H1 (cell line): ENCODE measurements at regions not wholly inside any gene's neighbourhood (a gene's known extent, or its start where the extent isn't known, plus 50 kb on each side); places are given as distances from the start of the nearest gene placed in this dataset.

Experiments
- CTCF ChIA-PET: fragments of 300-600 bp; sonication (Branson Sonifier 250); formaldehyde crosslinking; loops from one replicate; lab custom pipeline; 2021; ENCODE audit not compliant: partially characterized antibody; lab: Charles Lee
- POLR2A ChIA-PET: fragments of 300-600 bp; sonication (Branson Sonifier 250); formaldehyde crosslinking; loops from one replicate; lab custom pipeline; 2021; ENCODE audit warnings: inconsistent platforms; ENCODE audit not compliant: partially characterized antibody; lab: Charles Lee
- DNase-seq, 2 experiments: peaks; one replicate each; pipeline versions ENCODE4 v3.0.0 to v3.0.0-alpha.2; 2010 to 2022; ENCODE audit warnings: low spot score in 2 of 2, low read depth in 1 of 2, mixed read lengths in 1 of 2
- FAIRE-seq: peaks from 2 replicates; lab custom pipeline; 2011; peaks lifted over from hg19 to GRCh38; lab: Jason Lieb, UNC
- H2AFZ ChIP-seq: 2 replicates; pipeline ENCODE4 v1.8.1; 2012; ENCODE audit warnings: low read length, inconsistent platforms
- H2AK5ac ChIP-seq: 2 replicates; pipeline ENCODE4 v1.6.1; 2013; ENCODE audit warnings: low read depth, low read length
- H2BK120ac ChIP-seq: replicated peaks from 2 replicates; pipeline ENCODE3; 2013; ENCODE audit warnings: low read depth, low read length, inconsistent platforms
- H2BK12ac ChIP-seq: 2 replicates; pipeline ENCODE4 v1.6.1; 2013; ENCODE audit warnings: low read depth, low read length
- H2BK15ac ChIP-seq: 2 replicates; pipeline ENCODE4 v1.6.1; 2013; ENCODE audit warnings: low read length
- H2BK20ac ChIP-seq: 2 replicates; pipeline ENCODE4 v1.6.1; 2013; ENCODE audit warnings: low read length
- H2BK5ac ChIP-seq: 2 replicates; pipeline ENCODE4 v1.6.1; 2013; ENCODE audit warnings: low read depth, low read length
- H3K14ac ChIP-seq: 2 replicates; pipeline ENCODE4 v1.6.1; 2013; ENCODE audit warnings: inconsistent platforms; ENCODE audit not compliant: insufficient read length
- H3K18ac ChIP-seq: 2 replicates; pipeline ENCODE4 v1.6.1; 2013; ENCODE audit warnings: low read length; ENCODE audit errors: extremely low read depth
- H3K23ac ChIP-seq: 2 replicates; pipeline ENCODE4 v1.6.1; 2013; ENCODE audit warnings: inconsistent platforms; ENCODE audit not compliant: insufficient read length
- H3K23me2 ChIP-seq: 2 replicates; pipeline ENCODE4 v1.6.1; 2013; ENCODE audit warnings: low read depth, low read length
- H3K27ac ChIP-seq: 2 replicates; pipeline ENCODE4 v1.6.1; 2011; ENCODE audit warnings: low read depth, low read length, inconsistent platforms
- H3K27me3 ChIP-seq, 4 experiments: replicated peaks in 1 of 4; 1 replicate in 1 of 4; 2 replicates in 3 of 4; pipeline versions ENCODE4 v1.6.1 to v1.8.1; 2011 to 2013; ENCODE audit warnings: low read length in 3 of 4, mild to moderate bottlenecking in 3 of 4, inconsistent platforms in 2 of 4, mixed read lengths in 2 of 4, moderate library complexity in 1 of 4; ENCODE audit not compliant: control insufficient read depth in 3 of 4, insufficient read depth in 3 of 4; ENCODE audit errors: extremely low read depth in 1 of 4
- H3K36me3 ChIP-seq, 4 experiments: 2 replicates each; pipeline versions ENCODE4 v1.6.1 to v1.8.1; 2011 to 2013; ENCODE audit warnings: mild to moderate bottlenecking in 4 of 4, low read length in 3 of 4, moderate library complexity in 2 of 4, control low read depth in 1 of 4, inconsistent platforms in 1 of 4; ENCODE audit not compliant: insufficient read depth in 4 of 4, control insufficient read depth in 2 of 4
- H3K4ac ChIP-seq: replicated peaks from 2 replicates; pipeline ENCODE3; 2013; ENCODE audit warnings: low read length, low read depth, mixed read lengths, inconsistent platforms; ENCODE audit not compliant: insufficient read length
- H3K4me1 ChIP-seq, 4 experiments: replicated peaks in 1 of 4; 1 replicate in 1 of 4; 2 replicates in 3 of 4; pipeline versions ENCODE4 v1.6.1 to v1.8.1; 2011 to 2013; ENCODE audit warnings: low read length in 3 of 4, inconsistent platforms in 2 of 4, mixed read lengths in 1 of 4; ENCODE audit not compliant: insufficient read depth in 4 of 4, control insufficient read depth in 3 of 4
- H3K4me2 ChIP-seq, 2 experiments: 2 replicates each; pipeline versions ENCODE4 v1.6.1 to v1.8.1; 2011 to 2013; ENCODE audit warnings: low read depth in 2 of 2, low read length in 2 of 2, control low read depth in 1 of 2, inconsistent platforms in 1 of 2, mild to moderate bottlenecking in 1 of 2; ENCODE audit not compliant: insufficient read depth in 1 of 2
- H3K4me3 ChIP-seq, 4 experiments: fragments of 200-600, 300-600 bp in 1 of 4; sonication (generic), shearing (Covaris generic), sonication (Bioruptor Twin) in 1 of 4; 2 replicates each; pipeline versions ENCODE4 v1.5.1 to v1.8.1; 2011 to 2016; ENCODE audit warnings: low read length in 4 of 4, low read depth in 3 of 4, control low read depth in 2 of 4, inconsistent platforms in 2 of 4, mild to moderate bottlenecking in 2 of 4, mixed read lengths in 1 of 4, moderate library complexity in 1 of 4; ENCODE audit not compliant: insufficient read depth in 2 of 4; ENCODE audit errors: extremely low read depth in 1 of 4
- H3K56ac ChIP-seq: replicated peaks from 2 replicates; pipeline ENCODE3; 2013; ENCODE audit warnings: low read depth, mild to moderate bottlenecking, mixed read lengths, low read length, inconsistent platforms; ENCODE audit not compliant: insufficient read length
- H3K79me1 ChIP-seq: 2 replicates; pipeline ENCODE4 v1.6.1; 2013; ENCODE audit warnings: low read depth, low read length, control low read depth
- H3K79me2 ChIP-seq, 2 experiments: 2 replicates each; pipeline versions ENCODE4 v1.6.1 to v1.8.1; 2012 to 2013; ENCODE audit warnings: low read length in 2 of 2, mild to moderate bottlenecking in 2 of 2, inconsistent platforms in 1 of 2; ENCODE audit not compliant: insufficient read depth in 2 of 2, control insufficient read depth in 1 of 2
- H3K9ac ChIP-seq, 4 experiments: replicated peaks in 1 of 4; 1 replicate in 1 of 4; 2 replicates in 3 of 4; pipeline versions ENCODE4 v1.6.1 to v1.8.1; 2011 to 2013; ENCODE audit warnings: low read depth in 3 of 4, low read length in 3 of 4, control low read depth in 2 of 4, mild to moderate bottlenecking in 2 of 4, moderate library complexity in 2 of 4, inconsistent platforms in 1 of 4; ENCODE audit errors: extremely low read depth in 1 of 4
- H3K9me3 ChIP-seq, 2 experiments: 2 replicates each; pipeline versions ENCODE4 v1.6.1 to v1.8.1; 2012 to 2013; ENCODE audit warnings: mild to moderate bottlenecking in 2 of 2, moderate library complexity in 2 of 2, control low read depth in 1 of 2, inconsistent platforms in 1 of 2, low read depth in 1 of 2, low read length in 1 of 2, mixed read lengths in 1 of 2; ENCODE audit not compliant: insufficient read depth in 2 of 2
- H4K20me1 ChIP-seq, 2 experiments: replicated peaks in 1 of 2; 2 replicates each; pipeline versions ENCODE3 to v1.8.1; 2011 to 2013; ENCODE audit warnings: inconsistent platforms in 2 of 2, low read length in 2 of 2, mild to moderate bottlenecking in 1 of 2; ENCODE audit not compliant: insufficient read depth in 2 of 2, control insufficient read depth in 1 of 2
- H4K5ac ChIP-seq: 2 replicates; pipeline ENCODE4 v1.6.1; 2013; ENCODE audit warnings: low read length, low read depth, mixed read lengths, inconsistent platforms; ENCODE audit not compliant: insufficient read length
- H4K8ac ChIP-seq: 2 replicates; pipeline ENCODE4 v1.8.0; 2013; ENCODE audit warnings: mild to moderate bottlenecking, moderate library complexity, low read length, inconsistent platforms; ENCODE audit not compliant: insufficient read depth; ENCODE audit errors: extremely low read depth
- H4K91ac ChIP-seq: replicated peaks from 2 replicates; pipeline ENCODE3; 2013; ENCODE audit warnings: low read length, mixed read lengths, inconsistent platforms; ENCODE audit not compliant: insufficient read length
- ASH2L ChIP-seq: fragments of 200-600, 300-600 bp; sonication (generic); IDR thresholded peaks from one replicate; pipeline ENCODE4 v1.7.1; 2017; ENCODE audit warnings: low read length
- BRCA1 ChIP-seq: IDR thresholded peaks from 2 replicates; pipeline ENCODE4 v1.6.1; 2012; ENCODE audit warnings: low read depth, low read length, improper control_type of control experiment
- CBX5 ChIP-seq: fragments of 300-800, 300-1000 bp; sonication (generic); IDR thresholded peaks from 2 replicates; pipeline ENCODE4 v1.7.1; 2016; ENCODE audit warnings: antibody characterized with exemption, low read length, low read depth
- CEBPB ChIP-seq: IDR thresholded peaks from 2 replicates; pipeline ENCODE4 v1.6.1; 2012; ENCODE audit warnings: low read depth, low read length
- CREB1 ChIP-seq: IDR thresholded peaks from 2 replicates; pipeline ENCODE4 v1.6.1; 2012; ENCODE audit warnings: inconsistent platforms
- EGR1 ChIP-seq: IDR thresholded peaks from 2 replicates; pipeline ENCODE4 v1.6.1; 2011; ENCODE audit warnings: low read depth, low read length, borderline replicate concordance
- EZH2 ChIP-seq: fragments of 200-600 bp; sonication (generic); IDR thresholded peaks from 2 replicates; pipeline ENCODE4 v1.7.1; 2012; ENCODE audit warnings: low read depth, mild to moderate bottlenecking, moderate library complexity, low read length, inconsistent platforms; ENCODE audit not compliant: severe bottlenecking
- HDAC2 ChIP-seq, 2 experiments: fragments of 300-600 bp in 1 of 2; sonication (generic) in 1 of 2; IDR thresholded peaks; 2 replicates each; pipeline ENCODE4 v1.6.1; 2011 to 2012; ENCODE audit warnings: low read depth in 2 of 2, low read length in 2 of 2, mild to moderate bottlenecking in 2 of 2, moderate library complexity in 2 of 2, borderline replicate concordance in 1 of 2, inconsistent platforms in 1 of 2
- JUN ChIP-seq: IDR thresholded peaks from 2 replicates; pipeline ENCODE4 v1.6.1; 2011; ENCODE audit warnings: low read depth, mild to moderate bottlenecking, improper control_type of control experiment, low read length
- KDM4A ChIP-seq: IDR thresholded peaks from one replicate; pipeline ENCODE4 v1.7.1; 2012; ENCODE audit warnings: low read depth, mild to moderate bottlenecking, moderate library complexity, low read length, inconsistent platforms; ENCODE audit not compliant: severe bottlenecking
- RAD21 ChIP-seq, 2 experiments: IDR thresholded peaks in 1 of 2; conservative IDR thresholded peaks in 1 of 2; 2 replicates each; pipeline ENCODE4 v1.6.1; 2011; ENCODE audit warnings: low read depth in 2 of 2, low read length in 2 of 2, improper control_type of control experiment in 1 of 2, inconsistent platforms in 1 of 2, mild to moderate bottlenecking in 1 of 2, moderate library complexity in 1 of 2
- RFX5 ChIP-seq: IDR thresholded peaks from 2 replicates; pipeline ENCODE4 v1.6.1; 2011; ENCODE audit warnings: low read depth, low read length, improper control_type of control experiment, borderline replicate concordance
- SAP30 ChIP-seq: fragments of 300-600 bp; sonication (generic); IDR thresholded peaks from 2 replicates; pipeline ENCODE4 v1.7.1; 2012; ENCODE audit warnings: low read length, moderate library complexity, mild to moderate bottlenecking, inconsistent platforms; ENCODE audit not compliant: insufficient read depth, insufficient replicate concordance
- TBP ChIP-seq: IDR thresholded peaks from 2 replicates; pipeline ENCODE4 v1.6.1; 2011; ENCODE audit warnings: low read depth, low read length, improper control_type of control experiment
- TEAD4 ChIP-seq: IDR thresholded peaks from 2 replicates; pipeline ENCODE4 v1.6.1; 2012; ENCODE audit warnings: low read depth, low read length, inconsistent platforms, mixed read lengths
- WGBS, 2 experiments: shearing (Covaris generic) in 1 of 2; methylation state at CpG; one replicate each; pipeline versions ENCODE4 v1.1.6 to v1.1.7; 2013 to 2015; ENCODE audit warnings: low lambda C conversion rate in 2 of 2, mixed read lengths in 2 of 2, inconsistent platforms in 1 of 2, low coverage in 1 of 2, missing lambda C conversion rate in 1 of 2; ENCODE audit not compliant: insufficient replicate concordance in 2 of 2, insufficient coverage in 1 of 2, insufficient read length in 1 of 2; ENCODE audit errors: extremely low coverage in 1 of 2, missing lambda C conversion rate in 1 of 2; 5-methylcytosine and 5-hydroxymethylcytosine counted together

- Histone ChIP-seq H3K56ac (no peak overlapping the region), H3K36me3 (no peaks in the 10 kb centered on the region), H4K91ac (no peak overlapping the region), H3K27ac (no peak overlapping the region), H3K14ac (no peak overlapping the region), H3K23me2 (no peaks in the 10 kb centered on the region), H2BK20ac (no peak overlapping the region), H3K4me3 (no peak overlapping the region), H3K4ac (no peak overlapping the region), H3K4me1 (no peaks in the 10 kb centered on the region), H3K23ac (no peak overlapping the region), H2BK120ac (no peak overlapping the region), H3K9ac (no peak overlapping the region), H3K9me3 (no peaks in the 10 kb centered on the region), H2AK5ac (no peak overlapping the region), H4K8ac (no peak overlapping the region), H2BK5ac (no peak overlapping the region), H4K5ac (no peak overlapping the region), H3K79me1 (no peaks in the 10 kb centered on the region), H2AFZ (no peak overlapping the region), H4K20me1 (no peaks in the 10 kb centered on the region), H2BK12ac (no peak overlapping the region), H3K18ac (no peak overlapping the region), H2BK15ac (no peak overlapping the region), H3K4me2 (no peak overlapping the region), H3K27me3 (no peaks in the 10 kb centered on the region), H3K79me2 (no peaks in the 10 kb centered on the region)
- 88% methylated on average over 5 of the region's 5 CpGs; no CpG with 5 or more reads in 1 of the 2 experiments for WGBS, 2 experiments
- POLR2A ChIA-PET = interaction anchor here (0.7 kb wide), 1 partner anchor 308 kb away, joined by 3 read pairs; the partner anchor contains the start of gene KLF6
- FAIRE-seq = no peak
- CTCF ChIA-PET = interaction anchor here (0.8 kb wide), 1 partner anchor 10 kb away, joined by 3 read pairs; no protein-coding TSS in a partner anchor
- DNase-seq = no peak
- TF ChIP-seq CREB1 = no peak
- no peak for TF ChIP-seq EZH2
- no peak for TF ChIP-seq KDM4A
- TF ChIP-seq SAP30 = no peak
- no peak for TF ChIP-seq CBX5
- TF ChIP-seq BRCA1 = no peak
- no peak for TF ChIP-seq TEAD4
- TF ChIP-seq RAD21 (IDR thresholded peaks at IDR 0.05 in 1 of 2, conservative IDR thresholded peaks at IDR 0.05 in 1 of 2; ENCODE audit: low read depth in 2 of 2, low read length in 2 of 2) = no peak
- no peak for TF ChIP-seq TBP
- no peak for TF ChIP-seq HDAC2 (IDR thresholded peaks at IDR 0.05; ENCODE audit: borderline replicate concordance in 1 of 2, low read depth in 2 of 2, low read length in 2 of 2)
- no peak for TF ChIP-seq JUN
- TF ChIP-seq CEBPB = no peak
- no peak for TF ChIP-seq EGR1
- no peak for TF ChIP-seq RFX5
- TF ChIP-seq ASH2L = no peak
Observed at GRCh38 chr10:4093438-4093837, 308.4 kb upstream of the KLF6 start.
